IPS-NIHi7 (cell line): ENCODE measurements at regions not wholly inside any gene's neighbourhood (a gene's known extent, or its start where the extent isn't known, plus 50 kb on each side); places are given as distances from the start of the nearest gene placed in this dataset.

ENCODE experiments used
- DNase-seq: peaks from one replicate; pipeline ENCODE4 v3.0.0; 2012; ENCODE audit warnings: mixed read lengths; ENCODE audit errors: extremely low spot score

DNA sequence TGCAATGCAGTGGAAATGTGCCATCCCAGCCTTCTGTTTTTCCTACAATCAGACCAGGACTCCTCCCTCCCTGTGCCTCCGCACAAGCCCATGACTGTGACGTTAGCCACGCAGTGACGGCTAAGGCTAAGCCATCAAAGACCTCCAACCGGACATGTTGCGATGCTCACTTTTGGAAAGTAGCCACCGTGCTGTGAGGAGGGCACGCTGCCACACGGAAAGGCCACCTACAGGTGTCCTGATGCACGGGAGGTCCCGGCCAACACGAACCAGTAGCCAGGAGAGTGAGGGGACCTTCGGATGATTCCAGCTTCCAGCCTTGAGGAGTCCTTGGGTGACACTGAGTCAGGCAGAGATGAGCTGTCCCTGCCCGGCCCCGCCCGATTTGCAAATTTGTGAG is 53.9 kb downstream of the FOXL1 start:
- DNase-seq: no peak

DNA sequence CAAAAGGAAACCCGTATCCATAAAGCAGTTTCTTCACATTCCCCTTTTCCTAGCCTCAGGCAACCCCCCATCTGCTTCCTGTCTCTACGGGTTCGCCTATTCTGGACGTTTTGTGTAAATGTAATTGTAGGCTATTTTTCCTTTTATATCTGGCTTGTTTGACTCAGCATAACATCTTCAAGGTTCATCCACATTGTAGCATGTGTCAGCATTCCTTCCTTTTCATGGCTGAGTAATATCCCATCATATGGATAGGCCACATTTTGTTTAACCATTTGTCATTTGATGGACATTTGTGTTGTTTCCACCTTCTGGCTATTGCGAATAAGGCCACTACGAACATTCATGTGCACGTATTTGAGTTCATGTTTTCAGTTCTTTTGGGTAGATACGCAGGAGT is 54.6 kb downstream of the FOXL1 start:
- DNase-seq: no peak

- peak; percentile 51 for DNase-seq
These were observed 55.9 kb downstream of the FOXL1 start for GRCh38 chr16:86634292-86634691.

GRCh38 chr16:86635176-86635876 is 57.0 kb downstream of the FOXL1 start:
- no peak for DNase-seq

DNA sequence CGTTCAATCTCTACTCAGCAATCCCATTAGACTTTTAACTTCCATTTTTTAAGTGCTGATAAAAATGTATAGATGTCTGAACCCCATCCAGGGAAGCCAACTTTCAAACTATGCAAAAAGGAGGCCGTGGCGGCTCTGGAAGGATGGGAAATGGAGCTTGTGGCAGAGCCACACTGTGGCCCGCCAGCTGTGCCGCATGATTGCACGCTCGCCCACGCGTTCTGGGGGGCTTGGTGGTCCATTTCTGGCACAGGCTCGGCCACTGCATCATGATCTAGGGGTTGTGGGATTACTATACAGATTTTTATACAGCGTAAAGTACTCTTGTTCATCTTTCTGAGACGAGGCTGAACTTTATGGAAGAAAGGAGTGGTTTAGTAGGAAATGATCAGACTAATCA is 57.6 kb downstream of the FOXL1 start:
- DNase-seq: no peak

DNA sequence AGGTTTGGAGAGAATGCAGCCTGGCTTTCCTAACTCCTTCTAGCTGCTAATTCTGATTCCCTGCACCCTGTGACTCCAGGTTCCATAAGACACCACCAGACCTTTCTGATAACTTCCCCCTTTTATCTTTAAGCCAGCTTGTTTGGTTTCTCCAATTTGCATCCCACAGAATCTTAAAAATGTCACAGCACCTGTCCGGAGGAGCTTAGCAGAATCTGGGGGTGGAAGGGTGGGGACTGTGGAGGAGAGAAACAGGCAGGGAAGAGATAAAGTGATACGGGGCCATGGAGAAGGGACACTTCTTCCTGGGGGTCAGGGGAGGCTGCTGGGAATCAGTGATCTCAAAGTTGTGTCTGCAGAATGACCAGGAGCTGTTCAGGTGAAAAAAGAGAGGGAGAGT is 59.4 kb downstream of the FOXL1 start:
- no peak for DNase-seq

DNA sequence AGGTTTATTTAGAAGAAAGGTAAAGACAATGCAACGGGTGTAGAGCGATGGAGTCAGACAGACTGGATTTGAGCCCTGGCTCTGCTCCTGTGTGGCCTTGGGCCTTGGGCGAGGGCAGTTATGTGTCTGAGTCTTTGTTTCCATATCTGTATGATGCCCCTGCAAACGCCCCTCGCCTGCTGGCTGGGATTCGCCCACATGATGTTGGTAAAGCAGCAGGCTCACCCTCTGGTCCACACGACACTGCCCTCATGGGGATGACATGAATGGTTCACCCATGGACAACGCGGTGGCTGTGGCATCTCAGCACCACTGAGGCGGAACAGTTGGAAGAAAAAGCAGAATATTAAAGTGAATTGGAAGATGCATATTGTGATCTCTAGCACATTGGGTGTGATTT is 60.3 kb downstream of the FOXL1 start:
- no peak for DNase-seq

DNA sequence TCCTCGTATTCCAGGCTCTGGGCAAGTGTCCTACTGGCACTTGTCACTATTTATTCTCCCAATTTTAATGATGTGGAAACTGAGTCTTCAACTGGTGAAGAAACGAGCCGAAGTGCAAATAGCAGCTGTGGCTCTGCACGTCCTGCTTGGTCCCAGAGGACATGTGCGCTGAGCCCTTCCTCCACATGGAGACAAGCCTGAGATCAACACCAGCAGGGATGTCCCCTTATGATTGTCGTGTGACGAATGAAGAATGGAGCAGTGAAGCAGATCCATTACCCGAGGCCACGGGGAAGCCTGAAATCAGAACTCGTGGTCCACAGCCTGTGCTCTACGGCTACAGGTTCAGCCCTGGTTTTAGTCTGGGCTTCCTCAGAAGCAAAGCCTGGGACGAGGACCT is 61.0 kb downstream of the FOXL1 start:
- DNase-seq: no peak

DNA sequence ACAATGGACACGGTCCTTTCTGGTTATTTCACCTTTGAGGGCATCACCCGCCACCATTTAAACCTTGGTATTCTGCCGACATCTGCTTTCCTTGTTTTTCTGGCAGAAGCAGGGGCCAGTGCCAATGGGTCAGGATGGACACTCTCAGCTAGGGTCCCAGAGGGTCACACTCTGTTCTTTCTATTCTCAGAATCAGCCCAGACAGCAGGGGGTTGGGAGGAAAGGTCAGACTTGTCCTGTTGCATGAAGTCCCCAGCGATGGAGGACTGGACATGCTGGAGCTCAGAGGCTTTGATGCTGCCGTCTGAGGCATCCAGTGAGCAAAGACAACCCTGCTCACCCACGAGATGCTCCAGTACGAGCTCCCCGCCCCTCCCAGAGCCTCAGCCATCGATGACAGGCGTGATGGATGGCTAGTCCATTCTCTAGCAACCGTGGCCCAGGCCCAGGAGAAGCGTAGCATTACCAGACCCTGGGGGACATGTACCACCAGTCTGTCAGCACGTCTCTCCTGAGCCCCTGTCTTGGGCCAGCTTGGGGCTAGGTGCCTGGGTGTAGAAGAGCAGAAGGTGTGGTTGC is 62.0 kb downstream of the FOXL1 start:
- no peak for DNase-seq

- DNase-seq: no peak
These were observed 63.7 kb downstream of the FOXL1 start for GRCh38 chr16:86642087-86642486.

DNA sequence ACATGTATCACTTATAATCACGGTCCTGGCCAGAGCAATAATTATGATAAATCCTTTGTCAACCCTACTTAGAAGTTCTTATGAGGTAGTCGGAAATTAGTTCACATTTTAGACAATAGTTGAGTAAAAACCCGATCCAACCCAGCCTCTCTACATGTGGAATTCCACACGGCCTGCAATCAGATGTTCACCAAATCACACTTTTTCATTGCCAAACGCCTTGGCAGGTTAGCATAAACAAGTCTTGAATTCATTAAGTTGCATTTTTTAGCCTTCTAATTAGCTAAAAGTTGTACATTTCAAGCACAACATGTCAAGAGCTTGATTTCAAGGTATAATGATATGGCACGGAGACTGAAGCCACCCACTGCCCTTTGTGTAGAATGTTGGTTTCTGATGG is 65.3 kb downstream of the FOXL1 start:
- DNase-seq: no peak

- no peak for DNase-seq
These were observed 69.2 kb downstream of the FOXL1 start for GRCh38 chr16:86647561-86647960.

- DNase-seq: no peak
These were observed 71.5 kb downstream of the FOXL1 start for GRCh38 chr16:86649875-86650274.

DNA sequence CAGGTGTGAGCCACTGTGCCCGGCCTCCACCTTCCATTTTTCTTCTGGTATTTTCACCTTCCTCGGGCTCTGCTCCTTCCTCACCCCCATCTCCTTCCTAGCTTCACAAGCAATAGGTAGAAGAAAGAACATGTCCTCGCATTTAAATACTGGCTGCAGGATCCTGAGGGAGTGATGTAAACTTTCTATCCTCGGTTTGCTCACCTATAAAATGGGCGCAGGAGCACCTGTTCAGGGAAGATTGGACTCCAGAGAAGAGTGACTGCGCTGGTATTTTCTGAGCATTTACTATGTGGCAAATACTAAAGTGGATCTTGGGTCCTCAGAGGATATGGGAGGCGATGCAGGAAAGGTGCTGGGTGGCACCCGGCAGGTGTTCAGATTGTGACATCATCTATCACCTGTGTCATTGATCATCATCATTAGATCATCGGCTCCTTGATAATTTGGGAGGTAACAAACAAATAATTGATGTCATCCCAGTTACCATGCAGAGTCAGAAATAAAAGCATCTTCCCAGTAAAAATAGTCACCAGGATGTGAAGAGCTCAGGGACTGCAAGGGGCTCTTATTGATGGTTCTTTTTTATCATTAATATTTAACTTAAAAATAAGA is 72.8 kb downstream of the FOXL1 start:
- DNase-seq: no peak

- DNase-seq: no peak
These were observed 73.5 kb downstream of the FOXL1 start for GRCh38 chr16:86651823-86652222.

DNA sequence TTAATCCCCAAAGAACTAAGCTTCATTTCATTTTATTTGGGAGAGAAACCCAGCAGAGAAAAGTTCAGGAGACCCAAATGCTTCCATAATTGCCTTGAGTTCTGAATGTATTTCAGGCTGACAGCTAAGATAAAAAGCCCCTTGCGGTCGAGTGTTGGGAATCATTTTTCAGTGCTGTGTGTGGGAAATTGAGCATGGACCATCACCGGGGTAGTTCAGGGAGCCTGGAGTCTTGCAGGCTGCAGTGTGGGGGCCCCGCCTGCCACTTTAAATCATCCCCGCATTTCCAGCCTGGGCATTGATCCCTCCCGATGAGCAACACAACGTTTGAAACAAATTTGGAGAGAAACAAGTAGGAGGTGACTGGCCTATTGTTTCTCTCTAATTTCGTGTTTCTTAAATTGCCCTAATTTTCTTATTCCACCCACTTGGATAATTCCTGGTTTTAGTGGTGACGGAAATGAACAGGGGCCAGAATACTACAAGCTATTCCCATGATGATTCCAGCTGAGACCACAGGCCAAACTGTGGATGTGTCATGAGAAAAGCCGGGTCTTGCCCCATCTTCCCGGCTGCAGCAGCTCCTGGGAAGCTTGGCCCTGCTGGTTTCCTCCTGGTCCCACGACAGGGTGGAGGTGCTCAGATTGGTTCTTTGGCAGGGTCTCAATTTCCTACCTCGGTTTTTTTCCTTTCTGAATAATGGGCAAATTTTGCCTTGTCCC is 75.1 kb downstream of the FOXL1 start:
- no peak for DNase-seq

DNA sequence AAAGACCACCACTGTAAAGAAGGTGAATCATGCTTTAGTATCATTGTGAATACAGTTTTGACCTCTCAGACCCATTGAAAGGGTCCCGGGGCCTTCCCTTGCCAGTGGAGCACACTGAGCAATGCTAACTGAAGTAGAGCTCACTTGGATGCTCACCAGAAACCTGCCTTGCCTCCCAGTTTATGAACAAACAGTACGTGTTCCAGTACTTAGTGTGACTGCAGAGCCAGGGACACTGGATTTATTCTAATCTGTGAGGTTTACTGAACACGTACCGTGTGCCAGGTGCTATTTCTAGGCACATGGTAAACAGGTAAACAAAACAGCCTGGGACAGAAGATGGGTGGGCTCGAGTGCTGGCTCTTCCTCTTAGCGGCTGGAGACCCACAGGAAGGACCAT is 79.6 kb downstream of the FOXL1 start:
- no peak for DNase-seq

DNA sequence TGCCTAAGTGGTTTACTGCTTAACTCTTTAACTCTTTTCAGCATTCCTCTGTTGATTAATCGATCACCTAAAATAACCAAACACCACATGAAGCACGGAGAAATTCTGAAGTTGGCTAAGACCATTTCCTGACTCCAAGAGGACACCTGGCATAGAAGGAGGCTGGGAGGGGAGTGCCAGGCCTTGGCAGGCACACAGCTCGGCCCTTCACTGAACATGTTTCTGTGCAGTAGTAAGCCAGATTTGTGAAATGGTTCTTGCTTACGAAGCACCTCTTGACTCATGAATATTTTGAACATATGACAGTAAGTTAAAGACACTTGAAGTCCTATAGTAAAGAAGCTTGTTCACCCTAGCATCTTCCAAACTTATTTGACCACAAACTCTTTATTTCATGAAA is 82.3 kb downstream of the FOXL1 start:
- DNase-seq: no peak

DNA sequence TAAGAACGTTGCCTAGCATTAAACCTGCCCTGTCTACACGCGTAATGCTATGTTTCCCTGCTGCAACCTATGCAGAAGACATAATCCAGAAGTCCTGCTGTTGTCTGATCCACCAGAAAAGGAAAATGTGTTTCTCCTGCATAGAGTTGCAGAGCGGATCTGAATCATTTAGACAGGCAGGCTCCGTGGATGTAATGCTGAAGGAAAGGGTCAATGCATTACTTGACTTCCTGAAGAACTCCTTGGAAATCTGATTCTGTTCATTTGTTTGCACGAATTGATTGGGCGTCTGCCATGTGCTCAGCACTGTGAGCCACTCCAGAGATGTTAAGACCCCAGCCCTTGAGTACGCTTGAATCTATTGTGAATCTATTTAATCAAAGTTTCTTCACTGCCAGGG is 83.4 kb downstream of the FOXL1 start:
- no peak for DNase-seq

GRCh38 chr16:86662195-86662594 is 83.8 kb downstream of the FOXL1 start:
- DNase-seq: no peak

DNA sequence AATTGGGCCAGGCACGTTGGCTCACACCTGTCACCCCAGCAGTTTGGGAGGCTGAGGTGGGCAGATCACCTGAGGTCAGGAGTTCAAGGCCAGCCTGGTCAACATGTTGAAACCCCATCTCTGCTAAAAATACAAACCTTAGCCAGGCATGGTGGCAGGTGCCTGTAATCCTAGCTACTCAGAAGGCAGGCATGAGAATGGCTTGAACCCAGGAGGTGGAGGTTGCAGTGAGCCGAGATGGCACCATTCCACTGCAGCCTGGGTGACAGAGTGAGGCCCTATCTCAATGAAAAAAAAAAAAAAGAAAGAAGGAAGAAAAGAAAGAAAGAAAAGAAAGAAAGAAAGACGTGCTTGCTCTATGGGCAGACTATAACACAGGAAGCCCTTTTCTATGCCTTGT is 84.4 kb downstream of the FOXL1 start:
- DNase-seq: no peak

DNA sequence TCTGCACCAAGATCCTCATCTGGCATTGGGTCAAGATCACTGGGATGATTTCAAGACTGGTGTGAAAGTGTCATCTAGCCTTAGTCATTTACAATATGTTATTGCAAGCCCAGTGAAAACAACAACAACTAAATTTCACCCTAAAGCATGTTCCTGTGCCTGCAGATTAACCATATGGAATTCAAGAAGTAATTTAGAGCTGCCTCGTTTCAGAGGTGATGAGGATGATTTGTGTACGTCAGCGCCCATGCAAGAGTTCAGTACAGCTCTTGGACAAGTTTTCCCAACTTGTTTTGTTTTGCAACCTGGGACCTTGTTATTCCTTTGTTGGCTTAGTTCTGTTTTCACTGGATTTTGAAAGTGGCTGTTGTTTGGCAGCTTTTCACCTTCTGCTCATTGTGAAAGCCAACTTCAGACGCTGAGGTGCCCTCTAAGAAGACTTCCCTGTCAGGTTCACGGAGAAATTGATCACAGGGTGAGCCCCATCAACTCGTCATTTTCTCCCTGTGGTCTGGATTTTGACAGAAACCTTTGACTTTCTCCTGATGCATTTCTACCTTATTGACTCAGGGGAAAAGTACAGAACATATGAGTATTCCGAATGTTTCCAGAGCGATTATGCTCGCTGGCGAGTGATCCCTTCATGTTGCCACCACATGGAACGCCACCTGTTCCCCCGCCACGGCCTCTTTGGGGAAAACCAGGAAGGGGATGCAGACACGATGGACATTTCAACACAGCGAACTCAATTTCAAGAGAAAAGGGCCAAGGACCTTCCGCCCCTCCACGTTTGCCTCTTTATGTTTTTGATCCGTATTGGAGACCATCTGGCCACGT is 85.6 kb downstream of the FOXL1 start:
- DNase-seq: no peak
